Neutrophil (primary cell): ENCODE measurements at regions not wholly inside any gene's neighbourhood (a gene's known extent, or its start where the extent isn't known, plus 50 kb on each side); places are given as distances from the start of the nearest gene placed in this dataset.

Source experiments
- H3K27ac ChIP-seq: fragments of 200-600 bp; sonication (generic); 2 replicates; pipeline ENCODE4 v1.5.1; 2016; ENCODE audit warnings: mild to moderate bottlenecking, moderate library complexity
- H3K27me3 ChIP-seq: fragments of 200-600 bp; sonication (generic); 2 replicates; pipeline ENCODE4 v1.6.0; 2016; ENCODE audit warnings: mild to moderate bottlenecking
- H3K36me3 ChIP-seq: fragments of 200-600 bp; sonication (generic); 2 replicates; pipeline ENCODE4 v1.5.1; 2017
- H3K4me1 ChIP-seq, 2 experiments: fragments of 200-600 bp in 1 of 2; sonication (generic) in 1 of 2; 1 replicate in 1 of 2; 2 replicates in 1 of 2; pipeline versions ENCODE4 v1.5.1 to v1.6.1; 2013 to 2016; ENCODE audit warnings: low read depth in 1 of 2, low read length in 1 of 2, mild to moderate bottlenecking in 1 of 2, moderate library complexity in 1 of 2; ENCODE audit not compliant: control insufficient read depth in 1 of 2, insufficient read depth in 1 of 2
- H3K4me3 ChIP-seq, 2 experiments: fragments of 200-600 bp in 1 of 2; sonication (generic) in 1 of 2; 1 replicate in 1 of 2; 2 replicates in 1 of 2; pipeline ENCODE4 v1.5.1; 2013 to 2016; ENCODE audit warnings: low read depth in 1 of 2, low read length in 1 of 2, mild to moderate bottlenecking in 1 of 2, moderate library complexity in 1 of 2
- H3K9me3 ChIP-seq: fragments of 200-600 bp; sonication (generic); 2 replicates; pipeline ENCODE4 v1.5.1; 2016
- CTCF ChIP-seq: fragments of 200-600 bp; sonication (generic); IDR thresholded peaks from 2 replicates; pipeline ENCODE4 v1.5.1; 2016; ENCODE audit warnings: antibody characterized with exemption

GRCh38 chr7:68550027-68550426 is 1048.2 kb upstream of the AUTS2 start:
- H3K27me3 ChIP-seq: no peaks in the 10 kb centered on the region
- no peak overlapping the region for H3K27ac ChIP-seq
- H3K4me3 ChIP-seq: no peak overlapping the region
- H3K36me3 ChIP-seq: no peaks in the 10 kb centered on the region
- no peaks in the 10 kb centered on the region for H3K4me1 ChIP-seq
- no peaks in the 10 kb centered on the region for H3K9me3 ChIP-seq
- TF ChIP-seq CTCF: no peak

GRCh38 chr7:68550635-68551034 is 1047.6 kb upstream of the AUTS2 start:
- TF ChIP-seq CTCF: no peak
- no peaks in the 10 kb centered on the region for H3K27me3 ChIP-seq

GRCh38 chr7:68556537-68556936 is 1041.7 kb upstream of the AUTS2 start:
- no peak for TF ChIP-seq CTCF
- Histone ChIP-seq H3K4me1 (no peaks in the 10 kb centered on the region), H3K4me3 (no peak overlapping the region), H3K27me3 (no peaks in the 10 kb centered on the region), H3K36me3 (no peaks in the 10 kb centered on the region), H3K27ac (no peak overlapping the region), H3K9me3 (no peaks in the 10 kb centered on the region)

More at GRCh38 chr7:68550635-68551034, 1047.6 kb upstream of the AUTS2 start:
- Histone ChIP-seq H3K4me3 (no peak overlapping the region), H3K27ac (no peak overlapping the region), H3K36me3 (no peaks in the 10 kb centered on the region), H3K9me3 (no peaks in the 10 kb centered on the region), H3K4me1 (no peaks in the 10 kb centered on the region)

GRCh38 chr7:68559518-68559917 is 1038.8 kb upstream of the AUTS2 start:
- no peak overlapping the region for H3K4me3 ChIP-seq
- H3K4me1 ChIP-seq: no peaks in the 10 kb centered on the region
- no peaks in the 10 kb centered on the region for H3K27me3 ChIP-seq
- H3K27ac ChIP-seq: no peak overlapping the region
- H3K9me3 ChIP-seq: no peaks in the 10 kb centered on the region
- no peaks in the 10 kb centered on the region for H3K36me3 ChIP-seq
- no peak for TF ChIP-seq CTCF

- no peaks in the 10 kb centered on the region for H3K36me3 ChIP-seq
- H3K27ac ChIP-seq: no peak overlapping the region
- TF ChIP-seq CTCF: no peak
- no peak overlapping the region for H3K4me3 ChIP-seq
- no peaks in the 10 kb centered on the region for H3K27me3 ChIP-seq
- no peaks in the 10 kb centered on the region for H3K9me3 ChIP-seq
- no peaks in the 10 kb centered on the region for H3K4me1 ChIP-seq
Measured at GRCh38 chr7:68562323-68562899, 1035.9 kb upstream of the AUTS2 start.
